Tibial nerve (tissue), 3 donors: ENCODE measurements at regions not wholly inside any gene's neighbourhood (a gene's known extent, or its start where the extent isn't known, plus 50 kb on each side); places are given as distances from the start of the nearest gene placed in this dataset.

Experiments
- POLR2A ChIP-seq, 2 donors: fragments of 450-650 bp; IDR thresholded peaks; one replicate each; pipeline ENCODE4 v1.6.1; 2017; ENCODE audit warnings: antibody characterized with exemption in 2 of 2, mild to moderate bottlenecking in 2 of 2, moderate library complexity in 2 of 2
- TF ChIP-seq, protein P1 (sequence below), 5 experiments: fragments of 200-600 bp in 3 of 5; fragments of 450-650 bp in 2 of 5; sonication (generic) in 3 of 5; IDR thresholded peaks; one replicate each; pipeline ENCODE4 v1.5.1; 2016 to 2019; ENCODE audit warnings: antibody characterized with exemption in 5 of 5, mild to moderate bottlenecking in 3 of 5, moderate library complexity in 2 of 5

GRCh38 chr5:71974165-71974564 is 133.1 kb upstream of the MAP1B start:
- TF ChIP-seq, protein P1, sequence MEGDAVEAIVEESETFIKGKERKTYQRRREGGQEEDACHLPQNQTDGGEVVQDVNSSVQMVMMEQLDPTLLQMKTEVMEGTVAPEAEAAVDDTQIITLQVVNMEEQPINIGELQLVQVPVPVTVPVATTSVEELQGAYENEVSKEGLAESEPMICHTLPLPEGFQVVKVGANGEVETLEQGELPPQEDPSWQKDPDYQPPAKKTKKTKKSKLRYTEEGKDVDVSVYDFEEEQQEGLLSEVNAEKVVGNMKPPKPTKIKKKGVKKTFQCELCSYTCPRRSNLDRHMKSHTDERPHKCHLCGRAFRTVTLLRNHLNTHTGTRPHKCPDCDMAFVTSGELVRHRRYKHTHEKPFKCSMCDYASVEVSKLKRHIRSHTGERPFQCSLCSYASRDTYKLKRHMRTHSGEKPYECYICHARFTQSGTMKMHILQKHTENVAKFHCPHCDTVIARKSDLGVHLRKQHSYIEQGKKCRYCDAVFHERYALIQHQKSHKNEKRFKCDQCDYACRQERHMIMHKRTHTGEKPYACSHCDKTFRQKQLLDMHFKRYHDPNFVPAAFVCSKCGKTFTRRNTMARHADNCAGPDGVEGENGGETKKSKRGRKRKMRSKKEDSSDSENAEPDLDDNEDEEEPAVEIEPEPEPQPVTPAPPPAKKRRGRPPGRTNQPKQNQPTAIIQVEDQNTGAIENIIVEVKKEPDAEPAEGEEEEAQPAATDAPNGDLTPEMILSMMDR (IDR thresholded peaks at IDR 0.05), result no peak
- TF ChIP-seq POLR2A (IDR thresholded peaks at IDR 0.05), result no peak
